ENCODE measurements at regions not wholly inside any gene's neighbourhood (a gene's known extent, or its start where the extent isn't known, plus 50 kb on each side); places are given as distances from the start of the nearest gene placed in this dataset.

DNA sequence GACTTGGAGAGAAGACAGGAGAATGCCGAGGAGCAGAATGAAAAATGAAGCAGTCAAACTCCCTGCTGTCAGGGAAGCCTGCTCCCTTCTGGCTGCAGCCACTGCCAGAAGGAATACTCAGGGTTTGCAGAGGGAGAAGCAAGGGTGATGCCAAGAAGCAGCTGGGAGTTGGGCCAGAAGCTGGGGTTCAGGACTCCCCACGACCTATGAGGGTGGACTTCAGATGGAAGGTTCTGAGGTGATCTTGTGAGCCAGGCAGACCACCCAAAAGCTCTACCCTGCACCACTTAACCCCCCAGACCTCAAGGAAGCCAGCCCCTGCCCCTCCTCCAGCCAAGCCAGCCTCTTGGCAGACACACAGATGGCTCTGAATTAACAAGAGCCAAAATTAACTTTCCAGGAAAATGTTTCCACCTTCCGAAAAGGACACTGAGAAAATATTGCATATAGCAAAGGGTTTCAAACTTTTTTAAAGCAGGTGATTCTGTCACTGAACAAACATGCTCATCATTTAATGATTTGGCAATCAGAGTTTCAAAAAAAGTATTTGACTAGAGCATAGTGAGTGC, 126.0 kb upstream of the ERCC4 start:
- no peak for TF ChIP-seq EZH2 (IDR thresholded peaks at IDR 0.05; ENCODE audit: borderline replicate concordance, low read depth, low read length, severe bottlenecking)
- TF ChIP-seq, protein P1, sequence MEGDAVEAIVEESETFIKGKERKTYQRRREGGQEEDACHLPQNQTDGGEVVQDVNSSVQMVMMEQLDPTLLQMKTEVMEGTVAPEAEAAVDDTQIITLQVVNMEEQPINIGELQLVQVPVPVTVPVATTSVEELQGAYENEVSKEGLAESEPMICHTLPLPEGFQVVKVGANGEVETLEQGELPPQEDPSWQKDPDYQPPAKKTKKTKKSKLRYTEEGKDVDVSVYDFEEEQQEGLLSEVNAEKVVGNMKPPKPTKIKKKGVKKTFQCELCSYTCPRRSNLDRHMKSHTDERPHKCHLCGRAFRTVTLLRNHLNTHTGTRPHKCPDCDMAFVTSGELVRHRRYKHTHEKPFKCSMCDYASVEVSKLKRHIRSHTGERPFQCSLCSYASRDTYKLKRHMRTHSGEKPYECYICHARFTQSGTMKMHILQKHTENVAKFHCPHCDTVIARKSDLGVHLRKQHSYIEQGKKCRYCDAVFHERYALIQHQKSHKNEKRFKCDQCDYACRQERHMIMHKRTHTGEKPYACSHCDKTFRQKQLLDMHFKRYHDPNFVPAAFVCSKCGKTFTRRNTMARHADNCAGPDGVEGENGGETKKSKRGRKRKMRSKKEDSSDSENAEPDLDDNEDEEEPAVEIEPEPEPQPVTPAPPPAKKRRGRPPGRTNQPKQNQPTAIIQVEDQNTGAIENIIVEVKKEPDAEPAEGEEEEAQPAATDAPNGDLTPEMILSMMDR (IDR thresholded peaks at IDR 0.05; ENCODE audit: borderline replicate concordance, extremely low read depth, low read length, poor library complexity, severe bottlenecking), result no peak
